Upper lobe of left lung (tissue), 6 donors: ENCODE measurements at regions not wholly inside any gene's neighbourhood (a gene's known extent, or its start where the extent isn't known, plus 50 kb on each side); places are given as distances from the start of the nearest gene placed in this dataset.

Experiments
- ATAC-seq, 2 donors: fragments of 200-7000 bp; cut with Tn5 transposase; one replicate each; pipeline ENCODE4 v1.9.1; 2022; ENCODE audit warnings: mild to moderate bottlenecking in 2 of 2, moderate library complexity in 2 of 2; ENCODE audit not compliant: low FRiP score in 2 of 2
- DNase-seq, 2 donors: peaks; one replicate each; pipeline ENCODE4 v3.0.0-alpha.2; 2019 to 2020
- H3K27ac ChIP-seq, 4 donors: fragments of 200-600 bp; sonication (generic); one replicate each; pipeline ENCODE4 v1.5.1; 2016 to 2019
- H3K27me3 ChIP-seq, 4 donors: fragments of 200-600 bp; sonication (generic); one replicate each; pipeline ENCODE4 v1.5.1; 2017 to 2019
- H3K36me3 ChIP-seq, 4 donors: fragments of 200-600 bp; sonication (generic); one replicate each; pipeline ENCODE4 v1.5.1; 2016 to 2019
- H3K4me1 ChIP-seq, 4 donors: fragments of 200-600 bp; sonication (generic); one replicate each; pipeline ENCODE4 v1.5.1; 2018 to 2019
- H3K4me3 ChIP-seq, 4 donors: fragments of 200-600 bp; sonication (generic); one replicate each; pipeline ENCODE4 v1.5.1; 2017 to 2019; ENCODE audit warnings: mild to moderate bottlenecking in 2 of 4, moderate library complexity in 1 of 4
- H3K9me3 ChIP-seq, 4 donors: fragments of 200-600 bp; sonication (generic); one replicate each; pipeline ENCODE4 v1.5.1; 2018 to 2019
- EP300 ChIP-seq, 4 donors: sonication (generic); formaldehyde crosslinking; IDR thresholded peaks; one replicate each; pipeline ENCODE4 v1.5.1; 2017; ENCODE audit warnings: antibody characterized with exemption in 4 of 4, control low read depth in 2 of 4
- POLR2A ChIP-seq, 4 donors: fragments of 450-650 bp; IDR thresholded peaks; one replicate each; pipeline ENCODE4 v1.5.1; 2016 to 2017; ENCODE audit warnings: antibody characterized with exemption in 4 of 4, mild to moderate bottlenecking in 2 of 4
- POLR2AphosphoS5 ChIP-seq, 2 donors: sonication (generic); formaldehyde crosslinking; IDR thresholded peaks; one replicate each; pipeline ENCODE4 v1.5.1; 2017; ENCODE audit warnings: antibody characterized with exemption in 2 of 2
- WGBS, 2 donors: methylation state at CpG; one replicate each; pipeline ENCODE4 v1.1.5; 2017 to 2018; 5-methylcytosine and 5-hydroxymethylcytosine counted together
- TF ChIP-seq, protein P1 (sequence below), 6 experiments: fragments of 450-650 bp in 4 of 6; fragments of 200-600 bp in 2 of 6; sonication (generic) in 2 of 6; IDR thresholded peaks; one replicate each; pipeline ENCODE4 v1.5.1; 2016 to 2019; ENCODE audit warnings: antibody characterized with exemption in 6 of 6
- donor health status: DM: no; HTN: no; CAD: no; lungs with moderate emphysema.
- donor health status: DM: no; HTN: yes; CAD: no; lungs with severe emphysema.

- Histone ChIP-seq H3K9me3 (no peaks in the 10 kb centered on the region), H3K27ac (no peak overlapping the region), H3K36me3 (no peaks in the 10 kb centered on the region), H3K4me1 (no peaks in the 10 kb centered on the region), H3K4me3 (no peak overlapping the region), H3K27me3 (no peaks in the 10 kb centered on the region)
- WGBS, 2 donors = 62 to 67% methylated on average over 6 of the region's 6 CpGs
- TF ChIP-seq EP300 (IDR thresholded peaks at IDR 0.05) (no peak), POLR2A (IDR thresholded peaks at IDR 0.05) (no peak), POLR2AphosphoS5 (IDR thresholded peaks at IDR 0.05) (no peak)
- TF ChIP-seq, protein P1, sequence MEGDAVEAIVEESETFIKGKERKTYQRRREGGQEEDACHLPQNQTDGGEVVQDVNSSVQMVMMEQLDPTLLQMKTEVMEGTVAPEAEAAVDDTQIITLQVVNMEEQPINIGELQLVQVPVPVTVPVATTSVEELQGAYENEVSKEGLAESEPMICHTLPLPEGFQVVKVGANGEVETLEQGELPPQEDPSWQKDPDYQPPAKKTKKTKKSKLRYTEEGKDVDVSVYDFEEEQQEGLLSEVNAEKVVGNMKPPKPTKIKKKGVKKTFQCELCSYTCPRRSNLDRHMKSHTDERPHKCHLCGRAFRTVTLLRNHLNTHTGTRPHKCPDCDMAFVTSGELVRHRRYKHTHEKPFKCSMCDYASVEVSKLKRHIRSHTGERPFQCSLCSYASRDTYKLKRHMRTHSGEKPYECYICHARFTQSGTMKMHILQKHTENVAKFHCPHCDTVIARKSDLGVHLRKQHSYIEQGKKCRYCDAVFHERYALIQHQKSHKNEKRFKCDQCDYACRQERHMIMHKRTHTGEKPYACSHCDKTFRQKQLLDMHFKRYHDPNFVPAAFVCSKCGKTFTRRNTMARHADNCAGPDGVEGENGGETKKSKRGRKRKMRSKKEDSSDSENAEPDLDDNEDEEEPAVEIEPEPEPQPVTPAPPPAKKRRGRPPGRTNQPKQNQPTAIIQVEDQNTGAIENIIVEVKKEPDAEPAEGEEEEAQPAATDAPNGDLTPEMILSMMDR (IDR thresholded peaks at IDR 0.05) = no peak
- no peak for ATAC-seq
- no peak for DNase-seq
Measured at GRCh38 chr14:95386536-95387095, 66.9 kb upstream of the CLMN start.

- H3K9me3 ChIP-seq = peaks cover 0 to 2% (median 0%) of the 10 kb centered on the region in 4 donors
- no peaks in the 10 kb centered on the region for H3K36me3 ChIP-seq
- TF ChIP-seq POLR2A (IDR thresholded peaks at IDR 0.05) = no peak
- no peak for TF ChIP-seq POLR2AphosphoS5 (IDR thresholded peaks at IDR 0.05)
- TF ChIP-seq, protein P1 (IDR thresholded peaks at IDR 0.05) = no peak
- TF ChIP-seq EP300 (IDR thresholded peaks at IDR 0.05) = no peak
- DNase-seq = no peak
- no peak for ATAC-seq
- H3K4me1 ChIP-seq = no peaks in the 10 kb centered on the region
- no peak overlapping the region for H3K27ac ChIP-seq
- H3K27me3 ChIP-seq = no peaks in the 10 kb centered on the region
- H3K4me3 ChIP-seq = no peak overlapping the region
- WGBS, 2 donors = 83 to 89% methylated on average over 6 of the region's 6 CpGs
Measured at GRCh38 chr14:95385701-95386100, 66.0 kb upstream of the CLMN start.

DNA sequence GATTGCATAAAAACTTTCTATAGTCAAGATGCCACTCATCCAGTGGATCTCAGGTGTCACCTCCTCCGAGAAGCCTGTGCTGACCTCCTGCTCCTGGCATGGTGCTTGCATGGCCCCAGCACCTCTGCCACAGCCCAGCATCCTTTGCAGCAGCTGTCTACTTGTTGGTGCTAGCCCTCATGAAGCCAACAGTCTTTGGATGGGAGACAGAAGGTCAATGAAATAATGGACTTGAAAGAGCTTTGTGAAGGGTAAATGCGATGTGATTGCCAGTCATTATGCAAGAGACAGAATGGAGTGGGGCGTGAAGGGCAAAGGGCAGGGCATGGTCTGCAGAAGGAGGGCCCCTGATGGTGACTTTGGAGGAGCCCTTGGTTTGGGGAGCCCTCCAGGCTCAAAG is 63.0 kb upstream of the CLMN start:
- Histone ChIP-seq H3K27me3 (no peaks in the 10 kb centered on the region), H3K4me3 (no peak overlapping the region), H3K27ac (no peak overlapping the region), H3K36me3 (no peaks in the 10 kb centered on the region), H3K4me1 (no peaks in the 10 kb centered on the region), H3K9me3 (peaks cover 7 to 23% (median 11%) of the 10 kb centered on the region in 4 donors)
- TF ChIP-seq, protein P1 (IDR thresholded peaks at IDR 0.05) = no peak
- TF ChIP-seq POLR2A (IDR thresholded peaks at IDR 0.05) (no peak), POLR2AphosphoS5 (IDR thresholded peaks at IDR 0.05) (no peak), EP300 (IDR thresholded peaks at IDR 0.05) (no peak)
- DNase-seq (no peak), ATAC-seq (no peak)
- WGBS, 2 donors = 86% methylated on average over 3 of the region's 3 CpGs

GRCh38 chr14:95381726-95382125 is 62.0 kb upstream of the CLMN start:
- DNase-seq = no peak

More at GRCh38 chr14:95381726-95382125, 62.0 kb upstream of the CLMN start:
- Histone ChIP-seq H3K27me3 (no peaks in the 10 kb centered on the region), H3K27ac (no peak overlapping the region), H3K9me3 (peaks cover 7 to 23% (median 11%) of the 10 kb centered on the region in 4 donors), H3K36me3 (no peaks in the 10 kb centered on the region), H3K4me3 (no peak overlapping the region), H3K4me1 (no peaks in the 10 kb centered on the region)
- TF ChIP-seq EP300 (IDR thresholded peaks at IDR 0.05) (no peak), POLR2AphosphoS5 (IDR thresholded peaks at IDR 0.05) (no peak), POLR2A (IDR thresholded peaks at IDR 0.05) (no peak)
- TF ChIP-seq, protein P1 (IDR thresholded peaks at IDR 0.05) = no peak
- 50 to 57% methylated on average over 4 of the region's 4 CpGs for WGBS, 2 donors
- ATAC-seq = no peak
